WTC11 (cell line): ENCODE measurements at regions not wholly inside any gene's neighbourhood (a gene's known extent, or its start where the extent isn't known, plus 50 kb on each side); places are given as distances from the start of the nearest gene placed in this dataset.

Experiments used
- CREB1 ChIP-seq: sonication (generic); formaldehyde crosslinking; IDR thresholded peaks from 2 replicates; pipeline ENCODE4 v1.8.0; 2023; ENCODE audit warnings: mild to moderate bottlenecking, missing genetic modification reagents
- GABPB1 ChIP-seq: sonication (generic); formaldehyde crosslinking; IDR thresholded peaks from 2 replicates; pipeline ENCODE4 v1.8.1; 2023; ENCODE audit warnings: mild to moderate bottlenecking, missing genetic modification reagents
- NR2C2 ChIP-seq: sonication (generic); formaldehyde crosslinking; IDR thresholded peaks from 2 replicates; pipeline ENCODE4 v1.8.0; 2022; ENCODE audit warnings: mild to moderate bottlenecking, missing genetic modification reagents
- TEAD1 ChIP-seq: sonication (generic); formaldehyde crosslinking; IDR thresholded peaks from 2 replicates; pipeline ENCODE4 v1.8.0; 2022; ENCODE audit warnings: mild to moderate bottlenecking, missing genetic modification reagents
- TF ChIP-seq, protein P1 (sequence below): sonication (generic); formaldehyde crosslinking; IDR thresholded peaks from 2 replicates; pipeline ENCODE4 v1.8.1; 2023; ENCODE audit warnings: mild to moderate bottlenecking, missing genetic modification reagents, moderate library complexity
- TF ChIP-seq, protein P2 (sequence below): sonication (generic); formaldehyde crosslinking; IDR thresholded peaks from 2 replicates; pipeline ENCODE4 v1.8.0; 2022; ENCODE audit warnings: mild to moderate bottlenecking, missing genetic modification reagents
- TF ChIP-seq, protein P3 (sequence below): sonication (generic); formaldehyde crosslinking; IDR thresholded peaks from 2 replicates; pipeline ENCODE4 v1.8.1; 2023; ENCODE audit warnings: mild to moderate bottlenecking, missing genetic modification reagents, borderline replicate concordance
- TF ChIP-seq, protein P4 (sequence below): fragments of 200-600 bp; IDR thresholded peaks from 2 replicates; pipeline ENCODE4 v1.8.0; 2022; ENCODE audit warnings: antibody characterized with exemption
- TF ChIP-seq, protein P5 (sequence below): sonication (generic); formaldehyde crosslinking; IDR thresholded peaks from 2 replicates; pipeline ENCODE4 v1.8.1; 2023; ENCODE audit warnings: mild to moderate bottlenecking, missing genetic modification reagents, moderate library complexity

DNA sequence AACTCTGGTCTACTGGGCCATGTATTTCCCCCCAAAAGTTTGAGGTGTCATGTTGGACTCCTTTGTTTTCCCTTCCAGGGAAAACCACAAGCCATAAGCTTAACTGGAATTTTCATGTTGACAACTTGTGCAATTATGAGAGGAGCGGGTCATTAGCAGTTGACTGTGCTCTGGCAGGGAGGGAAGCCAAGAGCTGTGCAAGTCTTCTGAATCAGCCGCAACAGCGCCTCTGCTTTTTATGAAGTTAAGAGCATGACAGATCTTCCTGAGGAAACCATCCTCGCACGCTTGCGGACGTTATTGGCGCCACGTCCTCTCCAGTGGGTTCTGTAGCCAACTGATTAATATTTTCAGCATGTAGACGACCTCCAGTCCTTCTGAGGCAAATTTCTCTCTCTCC, 148.7 kb upstream of the MKI67 start:
- TF ChIP-seq, protein P1, sequence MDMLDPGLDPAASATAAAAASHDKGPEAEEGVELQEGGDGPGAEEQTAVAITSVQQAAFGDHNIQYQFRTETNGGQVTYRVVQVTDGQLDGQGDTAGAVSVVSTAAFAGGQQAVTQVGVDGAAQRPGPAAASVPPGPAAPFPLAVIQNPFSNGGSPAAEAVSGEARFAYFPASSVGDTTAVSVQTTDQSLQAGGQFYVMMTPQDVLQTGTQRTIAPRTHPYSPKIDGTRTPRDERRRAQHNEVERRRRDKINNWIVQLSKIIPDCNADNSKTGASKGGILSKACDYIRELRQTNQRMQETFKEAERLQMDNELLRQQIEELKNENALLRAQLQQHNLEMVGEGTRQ = no peak
- TF ChIP-seq, protein P2, sequence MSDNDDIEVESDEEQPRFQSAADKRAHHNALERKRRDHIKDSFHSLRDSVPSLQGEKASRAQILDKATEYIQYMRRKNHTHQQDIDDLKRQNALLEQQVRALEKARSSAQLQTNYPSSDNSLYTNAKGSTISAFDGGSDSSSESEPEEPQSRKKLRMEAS (CRISPR knock-in tag) = no peak
- TF ChIP-seq GABPB1 (no peak), CREB1 (CRISPR knock-in tag) (no peak), NR2C2 (no peak), TEAD1 (CRISPR knock-in tag) (no peak)
- TF ChIP-seq, protein P3, sequence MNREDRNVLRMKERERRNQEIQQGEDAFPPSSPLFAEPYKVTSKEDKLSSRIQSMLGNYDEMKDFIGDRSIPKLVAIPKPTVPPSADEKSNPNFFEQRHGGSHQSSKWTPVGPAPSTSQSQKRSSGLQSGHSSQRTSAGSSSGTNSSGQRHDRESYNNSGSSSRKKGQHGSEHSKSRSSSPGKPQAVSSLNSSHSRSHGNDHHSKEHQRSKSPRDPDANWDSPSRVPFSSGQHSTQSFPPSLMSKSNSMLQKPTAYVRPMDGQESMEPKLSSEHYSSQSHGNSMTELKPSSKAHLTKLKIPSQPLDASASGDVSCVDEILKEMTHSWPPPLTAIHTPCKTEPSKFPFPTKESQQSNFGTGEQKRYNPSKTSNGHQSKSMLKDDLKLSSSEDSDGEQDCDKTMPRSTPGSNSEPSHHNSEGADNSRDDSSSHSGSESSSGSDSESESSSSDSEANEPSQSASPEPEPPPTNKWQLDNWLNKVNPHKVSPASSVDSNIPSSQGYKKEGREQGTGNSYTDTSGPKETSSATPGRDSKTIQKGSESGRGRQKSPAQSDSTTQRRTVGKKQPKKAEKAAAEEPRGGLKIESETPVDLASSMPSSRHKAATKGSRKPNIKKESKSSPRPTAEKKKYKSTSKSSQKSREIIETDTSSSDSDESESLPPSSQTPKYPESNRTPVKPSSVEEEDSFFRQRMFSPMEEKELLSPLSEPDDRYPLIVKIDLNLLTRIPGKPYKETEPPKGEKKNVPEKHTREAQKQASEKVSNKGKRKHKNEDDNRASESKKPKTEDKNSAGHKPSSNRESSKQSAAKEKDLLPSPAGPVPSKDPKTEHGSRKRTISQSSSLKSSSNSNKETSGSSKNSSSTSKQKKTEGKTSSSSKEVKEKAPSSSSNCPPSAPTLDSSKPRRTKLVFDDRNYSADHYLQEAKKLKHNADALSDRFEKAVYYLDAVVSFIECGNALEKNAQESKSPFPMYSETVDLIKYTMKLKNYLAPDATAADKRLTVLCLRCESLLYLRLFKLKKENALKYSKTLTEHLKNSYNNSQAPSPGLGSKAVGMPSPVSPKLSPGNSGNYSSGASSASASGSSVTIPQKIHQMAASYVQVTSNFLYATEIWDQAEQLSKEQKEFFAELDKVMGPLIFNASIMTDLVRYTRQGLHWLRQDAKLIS (CRISPR knock-in tag) = no peak
- TF ChIP-seq, protein P4, sequence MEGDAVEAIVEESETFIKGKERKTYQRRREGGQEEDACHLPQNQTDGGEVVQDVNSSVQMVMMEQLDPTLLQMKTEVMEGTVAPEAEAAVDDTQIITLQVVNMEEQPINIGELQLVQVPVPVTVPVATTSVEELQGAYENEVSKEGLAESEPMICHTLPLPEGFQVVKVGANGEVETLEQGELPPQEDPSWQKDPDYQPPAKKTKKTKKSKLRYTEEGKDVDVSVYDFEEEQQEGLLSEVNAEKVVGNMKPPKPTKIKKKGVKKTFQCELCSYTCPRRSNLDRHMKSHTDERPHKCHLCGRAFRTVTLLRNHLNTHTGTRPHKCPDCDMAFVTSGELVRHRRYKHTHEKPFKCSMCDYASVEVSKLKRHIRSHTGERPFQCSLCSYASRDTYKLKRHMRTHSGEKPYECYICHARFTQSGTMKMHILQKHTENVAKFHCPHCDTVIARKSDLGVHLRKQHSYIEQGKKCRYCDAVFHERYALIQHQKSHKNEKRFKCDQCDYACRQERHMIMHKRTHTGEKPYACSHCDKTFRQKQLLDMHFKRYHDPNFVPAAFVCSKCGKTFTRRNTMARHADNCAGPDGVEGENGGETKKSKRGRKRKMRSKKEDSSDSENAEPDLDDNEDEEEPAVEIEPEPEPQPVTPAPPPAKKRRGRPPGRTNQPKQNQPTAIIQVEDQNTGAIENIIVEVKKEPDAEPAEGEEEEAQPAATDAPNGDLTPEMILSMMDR = no peak
- TF ChIP-seq, protein P5, sequence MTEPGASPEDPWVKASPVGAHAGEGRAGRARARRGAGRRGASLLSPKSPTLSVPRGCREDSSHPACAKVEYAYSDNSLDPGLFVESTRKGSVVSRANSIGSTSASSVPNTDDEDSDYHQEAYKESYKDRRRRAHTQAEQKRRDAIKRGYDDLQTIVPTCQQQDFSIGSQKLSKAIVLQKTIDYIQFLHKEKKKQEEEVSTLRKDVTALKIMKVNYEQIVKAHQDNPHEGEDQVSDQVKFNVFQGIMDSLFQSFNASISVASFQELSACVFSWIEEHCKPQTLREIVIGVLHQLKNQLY (CRISPR knock-in tag) = no peak
